NCI-H2171 (cell line): ENCODE measurements at regions not wholly inside any gene's neighbourhood (a gene's known extent, or its start where the extent isn't known, plus 50 kb on each side); places are given as distances from the start of the nearest gene placed in this dataset.
"Not testable (repeated sequence)": the region's sequence is repeated elsewhere in the genome, so short reads cannot be mapped to it uniquely, and the experiment has no call there.

Experiments
- DNase-seq: peaks from one replicate; lab custom pipeline; 2025; lab: John Stamatoyannopoulos, UW

DNA sequence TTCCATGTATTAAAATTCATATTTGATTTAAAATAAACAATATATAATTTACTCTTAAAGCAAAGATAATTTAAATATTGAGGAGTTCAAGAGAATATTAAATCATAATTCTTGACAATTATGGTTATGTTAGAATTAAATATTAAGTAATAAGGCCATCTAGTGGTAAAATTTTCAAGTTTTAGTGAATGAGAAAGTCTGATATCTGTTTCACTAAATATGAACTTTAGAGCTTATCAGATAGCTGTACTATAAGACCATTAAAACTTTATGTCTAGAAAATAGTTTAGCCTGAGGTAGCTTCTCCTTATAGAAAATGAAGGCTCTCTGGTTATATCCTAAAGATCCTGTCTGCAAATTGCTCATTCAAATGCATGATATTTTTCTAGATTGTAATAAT is 152.1 kb upstream of the PRSS12 start:
- not testable (repeated sequence) for DNase-seq

DNA sequence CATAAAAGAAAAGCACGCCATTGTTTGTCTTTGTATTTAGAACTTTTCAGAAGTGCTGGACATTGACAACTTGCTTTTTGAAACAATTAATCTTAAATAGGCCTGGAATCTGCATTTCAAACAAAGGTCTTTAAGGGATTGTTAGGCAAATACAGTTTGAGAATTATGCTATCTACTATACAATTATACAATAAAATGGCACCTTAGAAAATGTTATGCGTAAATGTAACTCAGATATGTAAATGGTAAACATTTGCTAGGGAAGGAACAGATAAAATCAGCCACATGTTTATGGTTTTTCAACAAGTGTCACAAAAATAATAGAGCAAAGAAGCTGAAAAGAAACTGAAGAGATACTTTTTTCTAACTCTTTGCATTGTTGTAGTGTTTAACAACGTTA is 152.7 kb upstream of the PRSS12 start:
- DNase-seq = not testable (repeated sequence)

- not testable (repeated sequence) for DNase-seq
Observed at GRCh38 chr4:118512870-118513269, 160.1 kb upstream of the PRSS12 start.

GRCh38 chr4:118514332-118514731 is 161.5 kb upstream of the PRSS12 start:
- not testable (repeated sequence) for DNase-seq

- not testable (repeated sequence) for DNase-seq
Observed at GRCh38 chr4:118516107-118516506, 163.3 kb upstream of the PRSS12 start.

GRCh38 chr4:118530107-118530506 is 155.1 kb upstream of the METTL14 start:
- not testable (repeated sequence) for DNase-seq

DNA sequence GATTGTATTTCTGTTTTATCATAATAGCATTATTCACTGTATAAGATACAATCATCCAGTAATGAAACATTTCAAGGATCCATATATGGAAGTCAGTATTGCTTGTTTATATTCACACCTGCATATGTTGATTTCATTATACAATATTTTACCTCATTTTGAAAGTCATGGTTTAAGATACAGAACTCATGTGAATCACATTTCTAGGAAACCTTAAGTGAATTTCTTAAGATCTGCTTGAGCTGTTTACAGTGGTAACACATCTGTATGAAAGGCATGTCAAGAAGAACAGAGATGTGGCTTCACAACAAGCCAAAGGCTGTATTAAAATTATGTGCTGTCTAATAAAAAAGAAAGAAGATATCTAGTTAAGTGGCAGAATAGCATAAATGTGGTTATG is 153.2 kb upstream of the METTL14 start:
- not testable (repeated sequence) for DNase-seq

GRCh38 chr4:118535788-118536187 is 149.4 kb upstream of the METTL14 start:
- not testable (repeated sequence) for DNase-seq

- not testable (repeated sequence) for DNase-seq
Observed at GRCh38 chr4:118539412-118540077, 145.6 kb upstream of the METTL14 start.

DNA sequence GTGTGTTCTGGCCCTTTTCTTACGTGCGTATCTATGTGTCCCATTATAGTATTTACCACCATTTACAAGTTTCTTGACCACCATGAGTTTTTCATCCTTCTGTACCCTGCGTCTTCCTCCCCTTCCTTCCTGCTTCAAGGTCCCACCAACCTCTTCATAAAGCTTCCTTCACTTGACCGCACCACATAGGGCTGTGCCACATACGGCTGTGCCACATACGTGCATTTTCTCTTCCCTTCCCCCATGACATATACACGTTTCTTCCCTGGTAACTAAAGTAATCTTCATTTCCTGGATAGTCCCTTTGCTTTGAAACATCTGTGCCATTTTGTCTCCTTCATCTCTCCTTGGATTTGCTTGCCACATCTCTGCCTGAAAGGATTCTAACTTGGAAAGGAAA is 128.6 kb upstream of the METTL14 start:
- not testable (repeated sequence) for DNase-seq

- peak; percentile 53 for DNase-seq
Observed at GRCh38 chr4:118557298-118557851, 127.8 kb upstream of the METTL14 start.

GRCh38 chr4:118558188-118558587 is 127.0 kb upstream of the METTL14 start:
- not testable (repeated sequence) for DNase-seq

DNA sequence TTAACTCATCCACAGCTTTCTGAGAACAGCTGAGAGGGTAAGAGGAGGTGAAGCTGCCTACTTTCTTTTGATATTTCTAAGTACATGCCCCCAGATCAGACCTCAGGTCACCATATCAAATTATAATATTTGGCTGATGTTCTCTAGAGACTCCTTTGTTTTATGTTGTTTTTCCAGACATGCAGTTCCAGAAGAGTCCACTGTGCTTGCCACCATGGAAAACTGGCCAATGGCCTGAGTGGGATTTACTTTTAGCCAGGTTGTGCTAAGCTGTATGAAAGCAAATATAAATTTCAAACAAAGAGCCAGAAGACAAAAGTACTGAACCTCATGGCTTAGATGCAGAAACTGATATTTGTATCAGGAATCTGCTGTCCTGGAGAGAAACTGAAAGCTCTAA is 123.6 kb upstream of the METTL14 start:
- DNase-seq = not testable (repeated sequence)

- peak; percentile 51 for DNase-seq
Observed at GRCh38 chr4:118566003-118566513, 119.1 kb upstream of the METTL14 start.

- DNase-seq = not testable (repeated sequence)
Observed at GRCh38 chr4:118572991-118573390, 112.2 kb upstream of the METTL14 start.

DNA sequence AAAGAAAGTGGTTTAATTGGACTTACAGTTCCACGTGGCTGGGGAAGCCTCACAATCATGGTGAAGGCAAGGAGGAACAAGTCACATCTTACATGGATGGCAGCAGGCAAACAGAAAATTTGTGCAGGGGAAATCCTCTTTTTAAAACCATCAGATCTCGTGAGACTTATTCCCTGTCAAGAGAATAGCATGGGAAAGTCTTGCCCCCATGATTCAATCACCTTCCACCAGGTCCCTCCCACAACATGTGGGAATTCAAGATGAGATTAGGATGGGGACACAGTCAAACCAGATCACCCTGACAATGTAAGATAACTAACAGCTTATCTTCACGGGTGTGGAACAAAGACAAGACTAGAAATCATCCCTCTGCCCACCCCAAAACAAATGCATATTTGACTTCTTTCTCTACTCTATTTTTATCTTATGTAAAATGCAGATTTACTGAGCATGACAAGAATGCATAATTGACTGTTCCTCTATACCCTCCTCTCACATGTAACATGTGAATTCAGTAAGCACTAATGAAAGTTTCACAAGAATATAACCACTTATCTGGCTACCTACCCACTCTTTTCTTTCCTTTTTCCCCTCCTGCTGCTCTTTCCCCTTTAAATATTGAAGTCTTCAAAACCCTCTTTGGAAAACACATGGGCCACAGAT is 110.8 kb upstream of the METTL14 start:
- not testable (repeated sequence) for DNase-seq

DNA sequence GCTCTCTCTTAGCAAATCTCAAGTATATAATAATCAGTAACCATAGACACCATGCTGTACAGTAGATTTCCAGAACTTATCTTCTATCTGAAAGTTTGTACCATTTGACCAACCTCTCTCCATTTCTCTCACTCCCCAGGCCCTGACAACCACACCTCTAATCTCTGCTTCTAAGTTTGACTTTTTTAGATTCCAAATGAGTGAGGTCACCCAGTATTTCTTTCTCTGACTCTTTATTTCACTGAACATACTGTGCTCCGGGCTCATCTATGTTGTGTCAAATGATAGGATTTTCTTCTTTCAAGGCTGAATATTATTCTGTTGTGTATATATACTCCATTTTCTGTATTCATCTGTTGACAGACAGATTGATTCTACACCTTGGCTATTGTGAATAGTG is 110.1 kb upstream of the METTL14 start:
- DNase-seq = not testable (repeated sequence)

- not testable (repeated sequence) for DNase-seq
Observed at GRCh38 chr4:118575726-118576125, 109.5 kb upstream of the METTL14 start.

- DNase-seq = not testable (repeated sequence)
Observed at GRCh38 chr4:118576709-118577219, 108.4 kb upstream of the METTL14 start.

GRCh38 chr4:118585015-118585414 is 100.2 kb upstream of the METTL14 start:
- no peak for DNase-seq

- DNase-seq = no peak
Observed at GRCh38 chr4:118586357-118586790, 98.8 kb upstream of the METTL14 start.

GRCh38 chr4:118587116-118587831 is 97.9 kb upstream of the METTL14 start:
- DNase-seq = no peak
